Inferior parietal cortex (tissue), 1 donor: ENCODE measurements at regions not wholly inside any gene's neighbourhood (a gene's known extent, or its start where the extent isn't known, plus 50 kb on each side); places are given as distances from the start of the nearest gene placed in this dataset.

Source experiments
- DNase-seq: peaks from one replicate; pipeline ENCODE4 v3.0.0-alpha.2; 2016; ENCODE audit errors: extremely low spot score

GRCh38 chr5:121726991-121727390 is 124.7 kb upstream of the FTMT start:
- no peak for DNase-seq

DNA sequence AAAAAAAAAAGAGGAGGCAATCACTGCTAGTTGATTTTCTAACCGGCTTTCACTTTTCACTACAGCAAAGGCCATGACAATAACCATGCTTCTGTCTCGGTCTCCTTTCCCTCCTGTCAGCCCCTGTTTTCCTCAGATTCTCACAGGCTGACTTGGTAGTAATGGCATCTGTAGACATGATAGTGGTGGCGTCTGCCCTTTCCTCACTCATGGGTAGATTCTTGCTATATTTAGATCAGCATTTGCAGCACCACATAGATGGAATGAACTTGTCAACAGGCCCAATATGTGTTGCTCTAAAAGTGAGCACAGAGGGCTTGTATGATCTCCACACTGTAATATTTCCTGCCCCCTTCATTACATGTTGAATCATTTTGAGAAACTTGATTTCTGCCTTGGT is 120.3 kb upstream of the FTMT start:
- DNase-seq, result no peak

DNA sequence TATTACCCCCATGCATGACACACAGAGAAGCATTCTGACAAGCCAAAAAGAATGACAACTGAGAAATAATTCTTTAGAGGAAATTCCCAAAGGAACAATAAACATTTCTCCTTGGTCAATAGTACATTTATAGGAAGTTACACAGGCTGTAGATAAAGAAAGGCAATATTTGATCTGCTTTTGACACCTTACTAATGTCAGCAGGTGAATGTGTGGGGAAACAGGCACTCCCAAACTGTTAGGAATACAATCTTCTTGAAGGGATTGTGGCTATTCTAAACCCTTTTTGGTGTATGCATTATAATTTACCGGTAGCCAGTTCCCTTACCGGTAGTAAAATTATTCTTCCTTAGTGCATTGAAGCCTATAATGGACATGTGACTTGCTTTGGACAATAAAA is 116.1 kb upstream of the FTMT start:
- DNase-seq, result no peak

DNA sequence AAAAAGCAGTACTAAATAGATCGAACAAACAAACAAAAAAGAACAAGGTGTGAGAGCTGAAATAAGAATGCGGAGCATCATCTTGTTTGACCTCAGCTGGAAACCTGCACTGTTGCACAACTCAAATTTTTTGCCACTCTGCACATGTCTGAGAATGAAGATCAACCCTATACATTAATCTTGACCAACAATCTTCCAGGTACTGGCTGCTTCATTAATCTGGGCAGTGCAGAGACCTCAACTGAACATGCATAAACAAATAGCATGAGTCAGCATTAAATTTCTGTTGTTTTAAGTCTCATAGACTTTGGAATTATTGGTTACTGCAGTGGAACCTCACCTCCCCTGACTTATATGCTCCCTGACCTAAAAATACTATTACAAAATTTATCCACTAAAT is 114.6 kb upstream of the FTMT start:
- no peak for DNase-seq

- no peak for DNase-seq
Observed at GRCh38 chr5:121741156-121741555, 110.5 kb upstream of the FTMT start.

GRCh38 chr5:121744577-121744976 is 107.1 kb upstream of the FTMT start:
- peak; percentile 33 for DNase-seq

DNA sequence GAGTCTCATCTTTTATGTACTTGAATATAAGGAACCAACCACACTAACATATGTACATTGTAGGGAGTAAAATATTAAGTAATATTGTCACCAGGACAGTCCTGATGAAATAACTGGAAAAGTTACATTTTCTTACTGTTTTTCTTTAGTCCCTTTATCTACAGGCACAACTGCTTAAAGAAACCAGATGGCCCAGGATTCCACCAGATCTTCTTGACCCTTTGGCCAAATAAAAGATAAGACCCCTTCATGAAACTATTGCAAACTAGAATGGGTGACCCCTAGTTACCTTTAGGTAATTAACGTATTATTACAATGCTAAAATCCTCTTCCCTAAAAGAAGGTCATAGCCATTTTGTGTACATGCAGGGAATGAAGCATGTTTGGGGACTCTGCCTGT is 106.3 kb upstream of the FTMT start:
- no peak for DNase-seq

DNA sequence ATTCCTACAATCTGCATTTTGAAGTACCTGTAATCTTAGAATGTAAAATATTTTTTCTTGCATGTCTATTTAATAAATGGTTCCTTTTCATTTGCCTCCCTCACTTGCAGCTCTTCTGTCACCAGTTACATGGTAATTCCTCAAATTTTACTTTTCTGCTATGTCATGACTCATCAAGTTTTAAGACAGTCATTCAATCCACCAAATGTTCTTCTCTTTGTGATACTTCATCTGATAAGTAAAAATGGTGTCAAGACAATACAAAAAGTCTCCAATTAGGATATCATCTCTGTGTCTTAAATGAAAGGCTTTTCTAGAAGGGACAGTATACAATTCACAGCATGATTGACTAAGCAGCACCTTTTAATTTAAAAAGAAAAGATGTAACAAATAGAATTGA is 104.9 kb upstream of the FTMT start:
- no peak for DNase-seq

DNA sequence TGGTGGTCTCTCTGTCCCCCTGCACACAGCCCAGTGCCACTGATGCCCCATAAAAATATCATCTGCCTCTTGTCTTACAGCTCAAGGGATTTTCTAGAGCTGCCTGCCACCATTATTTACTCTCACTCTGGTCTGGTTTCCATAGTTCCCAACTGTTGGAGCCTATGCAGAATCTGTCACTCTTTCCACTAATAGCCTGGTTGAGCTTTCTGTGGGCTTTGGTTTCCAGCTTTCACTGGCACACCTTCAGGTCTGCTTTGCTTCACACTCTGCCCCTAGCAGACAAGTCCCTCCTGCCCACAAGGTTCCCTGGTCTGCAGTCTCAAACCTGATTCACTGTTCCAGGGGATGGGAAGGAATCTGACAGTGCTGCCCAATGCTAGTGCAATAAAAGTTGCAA is 103.0 kb upstream of the FTMT start:
- DNase-seq, result peak; percentile 7

GRCh38 chr5:121752149-121752548 is 99.5 kb upstream of the FTMT start:
- DNase-seq, result no peak

DNA sequence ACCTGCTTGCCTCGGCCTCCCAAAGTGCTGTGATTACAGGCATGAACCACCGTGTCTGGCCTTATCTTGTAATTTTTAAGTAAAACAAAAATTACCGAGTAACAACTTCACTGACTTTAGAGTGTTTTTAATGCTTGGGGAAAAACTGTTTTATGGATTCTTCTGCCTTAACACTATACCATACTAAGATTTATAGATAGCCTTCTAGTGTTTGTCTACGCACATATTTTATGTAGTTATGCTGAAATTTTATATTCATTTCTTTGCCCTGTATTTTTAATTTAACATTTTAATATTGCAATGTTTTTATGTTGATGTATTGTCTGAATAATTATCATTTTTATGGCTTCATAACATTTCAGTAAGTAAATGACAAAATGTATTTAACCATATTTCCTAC is 96.4 kb upstream of the FTMT start:
- no peak for DNase-seq

DNA sequence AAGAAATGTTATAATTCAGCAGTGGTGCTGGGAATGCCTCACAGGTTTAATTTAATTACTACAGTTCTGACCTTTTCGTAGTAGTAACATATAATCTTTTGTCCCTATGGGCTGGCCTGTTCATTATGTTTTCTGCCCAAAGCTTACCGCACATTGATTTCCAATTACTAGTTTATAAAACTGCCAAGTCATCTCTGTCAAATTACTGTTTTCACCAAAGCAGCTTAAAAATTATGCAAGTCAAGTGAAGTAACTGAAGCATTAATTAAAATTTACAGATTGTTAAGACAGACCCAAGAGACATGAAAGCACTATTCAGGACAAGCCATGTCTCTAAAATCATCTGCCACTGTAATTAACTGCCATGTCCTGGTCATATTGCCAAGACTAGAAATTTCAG is 93.9 kb upstream of the FTMT start:
- no peak for DNase-seq

DNA sequence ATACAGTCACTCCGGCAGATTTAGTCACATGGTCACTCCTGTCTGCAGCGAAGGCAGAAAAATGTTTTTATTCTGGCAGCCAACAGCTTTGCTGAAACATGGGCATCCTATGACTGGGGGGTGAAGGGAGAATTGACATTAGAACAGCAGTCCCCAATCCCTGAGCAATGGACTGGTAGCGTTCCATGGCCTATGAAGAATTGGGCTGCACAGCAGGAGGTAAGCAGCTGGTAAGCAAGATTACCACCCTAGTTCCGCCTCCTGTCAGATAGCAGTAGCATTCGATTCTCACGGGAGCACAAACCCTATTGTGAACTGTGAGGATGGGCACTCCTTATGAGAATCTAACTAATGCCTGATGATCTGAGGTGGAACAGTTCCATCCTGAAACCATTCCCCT is 93.1 kb upstream of the FTMT start:
- no peak for DNase-seq

DNA sequence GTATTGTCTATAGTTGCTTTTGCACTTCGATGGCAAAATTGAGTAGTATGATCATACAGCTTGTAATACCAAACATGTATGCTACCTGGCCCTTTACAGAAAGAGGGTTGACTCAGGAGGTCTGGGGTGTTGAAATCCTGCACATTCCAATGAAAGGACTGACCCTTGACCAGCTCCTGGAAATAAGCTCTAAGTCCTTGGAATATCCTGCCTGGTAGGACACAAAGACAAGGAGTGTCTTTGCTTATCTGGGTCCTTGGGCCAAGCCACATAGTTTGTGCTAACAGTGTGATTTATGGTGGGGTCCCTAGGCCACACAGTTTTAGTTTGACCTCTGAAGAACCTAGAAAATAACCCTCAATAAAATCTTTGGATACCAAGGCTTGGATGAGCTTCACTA is 89.3 kb upstream of the FTMT start:
- no peak for DNase-seq

DNA sequence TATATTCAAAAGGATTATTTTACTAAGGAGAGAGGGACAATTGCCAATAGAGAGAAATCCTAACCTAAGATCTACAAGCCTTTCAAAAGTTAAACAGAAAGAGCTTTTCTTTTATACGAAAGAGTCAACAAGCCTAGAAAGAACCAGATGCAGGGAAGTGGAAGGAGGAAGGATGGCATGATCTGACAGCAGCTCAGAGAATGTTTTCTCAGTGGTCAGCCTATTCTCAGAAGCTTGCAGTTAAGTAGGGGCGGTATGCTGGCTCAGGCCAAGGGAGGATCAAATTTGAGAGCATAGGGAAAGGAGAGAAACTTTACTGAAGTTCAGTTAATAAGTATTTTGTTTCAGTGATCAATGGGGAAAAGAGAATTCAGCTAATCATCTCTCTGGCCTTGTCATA is 88.0 kb upstream of the FTMT start:
- no peak for DNase-seq

DNA sequence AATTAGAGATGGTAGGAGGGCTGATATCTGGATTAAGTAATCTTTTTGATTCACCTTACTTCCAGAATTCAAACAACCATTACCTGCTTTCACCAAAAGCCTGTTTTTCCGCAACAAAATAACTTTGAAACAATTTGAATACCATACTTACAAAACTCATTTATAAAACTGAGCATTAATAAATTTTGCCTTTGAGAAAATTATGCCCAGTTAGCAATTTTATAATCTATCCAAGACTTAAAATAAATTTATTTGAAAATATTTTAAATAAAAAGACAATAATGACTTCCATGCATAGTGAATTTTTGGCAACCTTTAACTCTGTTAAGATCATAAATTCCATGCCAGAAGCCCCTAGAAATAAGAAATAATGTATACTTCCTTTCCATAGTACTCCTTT is 71.3 kb upstream of the FTMT start:
- no peak for DNase-seq

GRCh38 chr5:121783700-121784099 is 68.0 kb upstream of the FTMT start:
- no peak for DNase-seq

DNA sequence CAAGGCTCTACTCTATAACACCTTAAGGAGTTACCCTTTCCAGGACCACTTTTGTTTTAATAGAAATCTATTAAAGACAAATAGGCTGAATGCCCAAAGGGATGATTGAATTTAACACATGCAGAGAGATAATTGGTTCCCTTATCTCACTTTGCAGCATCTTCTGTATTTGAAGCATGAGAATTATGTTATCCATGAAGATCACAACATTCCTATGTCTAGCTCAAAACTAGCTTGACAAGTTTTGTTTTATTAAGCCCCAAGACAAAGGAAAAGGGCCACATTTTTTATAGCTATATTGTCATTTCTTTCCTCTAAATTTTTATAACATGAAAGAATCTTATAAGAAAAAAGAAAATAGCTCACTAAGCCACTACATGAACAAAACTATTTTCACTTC is 57.9 kb upstream of the FTMT start:
- no peak for DNase-seq

DNA sequence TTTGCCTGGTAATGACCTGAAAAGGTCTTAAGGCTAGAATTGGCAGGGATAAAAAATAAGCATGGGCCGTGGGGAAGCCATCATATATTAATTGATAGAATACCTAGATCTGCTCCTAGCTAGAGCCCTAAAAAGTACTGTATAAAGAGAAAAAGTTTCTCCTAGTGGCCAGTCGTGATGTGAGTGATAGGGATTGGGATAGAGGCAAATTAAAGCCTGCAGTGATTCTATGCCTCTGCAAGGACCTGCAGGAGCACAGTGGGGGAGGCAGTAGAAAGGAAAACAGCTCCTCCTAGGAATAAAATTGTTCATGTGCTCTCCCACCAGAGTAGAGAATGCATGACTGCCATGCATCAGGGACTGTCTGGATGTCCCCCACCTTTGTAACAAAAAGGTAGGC is 56.2 kb upstream of the FTMT start:
- DNase-seq, result no peak

DNA sequence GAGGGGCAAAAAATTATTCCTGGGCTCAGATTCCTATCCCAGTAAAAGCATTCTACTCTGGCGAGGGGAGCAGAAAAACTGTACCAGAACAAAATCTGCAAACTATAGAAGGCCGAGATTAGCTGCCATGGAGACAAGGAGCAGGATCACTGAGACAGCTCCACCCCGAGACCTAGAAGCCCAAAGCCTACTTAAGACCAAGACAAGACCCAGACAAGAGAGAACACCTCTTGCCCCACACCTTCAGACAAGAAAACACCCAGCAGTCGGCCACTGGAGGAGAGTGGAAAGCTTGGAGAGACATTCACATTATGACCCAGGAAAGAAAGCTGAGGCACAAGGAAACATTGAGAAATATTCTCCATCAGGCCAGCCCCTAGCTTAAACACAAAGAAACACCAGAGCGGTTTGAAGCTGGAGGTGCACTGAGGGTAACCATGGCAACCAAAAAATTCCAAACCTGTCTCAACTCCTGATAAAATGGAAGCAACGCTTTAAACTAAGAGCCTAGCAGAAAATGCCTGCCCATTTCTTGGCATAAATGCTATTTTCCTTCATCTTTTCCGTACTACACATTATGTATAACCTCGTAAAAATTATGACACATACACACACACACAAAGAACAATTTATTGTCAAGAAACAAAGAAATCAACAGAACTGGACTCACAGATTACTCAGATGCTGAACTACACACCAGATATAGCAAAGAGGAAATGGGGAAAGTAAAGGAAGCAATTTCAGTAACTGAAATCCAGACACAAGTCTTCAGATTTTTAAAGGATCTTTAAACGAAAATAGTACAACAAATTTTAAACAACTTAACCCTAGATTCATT is 53.8 kb upstream of the FTMT start:
- DNase-seq, result peak; percentile 25
